ENCODE measurements at regions not wholly inside any gene's neighbourhood (a gene's known extent, or its start where the extent isn't known, plus 50 kb on each side); places are given as distances from the start of the nearest gene placed in this dataset.

DNA sequence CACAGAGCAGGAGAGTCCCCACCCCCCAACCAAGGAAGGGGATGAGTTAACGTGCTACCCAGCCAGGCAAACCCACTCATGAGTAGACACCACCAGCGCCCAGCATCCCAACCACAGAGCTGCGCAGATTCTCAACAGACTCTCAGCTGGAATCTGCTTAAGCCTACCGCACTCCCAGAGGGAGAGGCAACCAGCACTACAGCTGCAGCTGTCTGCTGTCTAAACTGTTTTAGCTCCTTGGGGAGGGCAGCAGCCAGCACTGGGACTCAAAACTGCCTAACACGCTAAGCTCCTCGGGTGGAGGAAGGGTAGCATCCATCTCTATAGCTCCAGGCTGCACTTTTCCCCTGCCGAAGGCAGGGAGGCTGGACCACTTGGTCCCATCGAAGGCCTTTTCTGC lies 539.8 kb downstream of the EPHA7 start:
- in situ Hi-C loops (cut with MboI; ENCODE audit: low sequenced_read_pairs, unreplicated experiment): no loop called here
- no peak for TF ChIP-seq CTCF (IDR thresholded peaks at IDR 0.05; ENCODE audit: borderline replicate concordance, control extremely low read depth, extremely low read depth, insufficient read depth, missing control alignments)
- DNase-seq (ENCODE audit: low spot score): no peak

GRCh38 chr6:92864966-92865555 lies 554.3 kb downstream of the EPHA7 start:
- in situ Hi-C loops (cut with MboI; ENCODE audit: low sequenced_read_pairs, unreplicated experiment): no loop called here
- TF ChIP-seq CTCF (IDR thresholded peaks at IDR 0.05; ENCODE audit: borderline replicate concordance, control extremely low read depth, extremely low read depth, insufficient read depth, missing control alignments): no peak
- DNase-seq (ENCODE audit: low spot score): no peak

GRCh38 chr6:92849636-92850035 lies 569.7 kb downstream of the EPHA7 start:
- no peak for TF ChIP-seq CTCF (IDR thresholded peaks at IDR 0.05; ENCODE audit: borderline replicate concordance, control extremely low read depth, extremely low read depth, insufficient read depth, missing control alignments)
- DNase-seq (ENCODE audit: low spot score): no peak
- in situ Hi-C loops (cut with MboI; ENCODE audit: low sequenced_read_pairs, unreplicated experiment): no loop called here

- in situ Hi-C loops (cut with MboI; ENCODE audit: low sequenced_read_pairs, unreplicated experiment): no loop called here
- no peak for TF ChIP-seq CTCF (IDR thresholded peaks at IDR 0.05; ENCODE audit: borderline replicate concordance, control extremely low read depth, extremely low read depth, insufficient read depth, missing control alignments)
- no peak for DNase-seq (ENCODE audit: low spot score)
Observed at GRCh38 chr6:92848901-92849300, 570.5 kb downstream of the EPHA7 start.

- TF ChIP-seq CTCF (IDR thresholded peaks at IDR 0.05; ENCODE audit: borderline replicate concordance, control extremely low read depth, extremely low read depth, insufficient read depth, missing control alignments): no peak
- in situ Hi-C loops (cut with MboI; ENCODE audit: low sequenced_read_pairs, unreplicated experiment): no loop called here
- DNase-seq (ENCODE audit: low spot score): no peak
Observed at GRCh38 chr6:92848459-92848858, 570.9 kb downstream of the EPHA7 start.

GRCh38 chr6:92847988-92848387 lies 571.4 kb downstream of the EPHA7 start:
- in situ Hi-C loops (cut with MboI; ENCODE audit: low sequenced_read_pairs, unreplicated experiment): no loop called here
- DNase-seq (ENCODE audit: low spot score): no peak
- no peak for TF ChIP-seq CTCF (IDR thresholded peaks at IDR 0.05; ENCODE audit: borderline replicate concordance, control extremely low read depth, extremely low read depth, insufficient read depth, missing control alignments)

All from GM13976 (cell line).